H1 (cell line): ENCODE measurements at regions not wholly inside any gene's neighbourhood (a gene's known extent, or its start where the extent isn't known, plus 50 kb on each side); places are given as distances from the start of the nearest gene placed in this dataset.

Source experiments
- CTCF ChIA-PET: fragments of 300-600 bp; sonication (Branson Sonifier 250); formaldehyde crosslinking; loops from one replicate; lab custom pipeline; 2021; ENCODE audit not compliant: partially characterized antibody; lab: Charles Lee
- POLR2A ChIA-PET: fragments of 300-600 bp; sonication (Branson Sonifier 250); formaldehyde crosslinking; loops from one replicate; lab custom pipeline; 2021; ENCODE audit warnings: inconsistent platforms; ENCODE audit not compliant: partially characterized antibody; lab: Charles Lee
- DNase-seq, 2 experiments: peaks; one replicate each; pipeline versions ENCODE4 v3.0.0 to v3.0.0-alpha.2; 2010 to 2022; ENCODE audit warnings: low spot score in 2 of 2, low read depth in 1 of 2, mixed read lengths in 1 of 2
- FAIRE-seq: peaks from 2 replicates; lab custom pipeline; 2011; peaks lifted over from hg19 to GRCh38; lab: Jason Lieb, UNC
- H2AFZ ChIP-seq: 2 replicates; pipeline ENCODE4 v1.8.1; 2012; ENCODE audit warnings: low read length, inconsistent platforms
- H2AK5ac ChIP-seq: 2 replicates; pipeline ENCODE4 v1.6.1; 2013; ENCODE audit warnings: low read depth, low read length
- H2BK120ac ChIP-seq: replicated peaks from 2 replicates; pipeline ENCODE3; 2013; ENCODE audit warnings: low read depth, low read length, inconsistent platforms
- H2BK12ac ChIP-seq: 2 replicates; pipeline ENCODE4 v1.6.1; 2013; ENCODE audit warnings: low read depth, low read length
- H2BK15ac ChIP-seq: 2 replicates; pipeline ENCODE4 v1.6.1; 2013; ENCODE audit warnings: low read length
- H2BK20ac ChIP-seq: 2 replicates; pipeline ENCODE4 v1.6.1; 2013; ENCODE audit warnings: low read length
- H2BK5ac ChIP-seq: 2 replicates; pipeline ENCODE4 v1.6.1; 2013; ENCODE audit warnings: low read depth, low read length
- H3K14ac ChIP-seq: 2 replicates; pipeline ENCODE4 v1.6.1; 2013; ENCODE audit warnings: inconsistent platforms; ENCODE audit not compliant: insufficient read length
- H3K18ac ChIP-seq: 2 replicates; pipeline ENCODE4 v1.6.1; 2013; ENCODE audit warnings: low read length; ENCODE audit errors: extremely low read depth
- H3K23ac ChIP-seq: 2 replicates; pipeline ENCODE4 v1.6.1; 2013; ENCODE audit warnings: inconsistent platforms; ENCODE audit not compliant: insufficient read length
- H3K23me2 ChIP-seq: 2 replicates; pipeline ENCODE4 v1.6.1; 2013; ENCODE audit warnings: low read depth, low read length
- H3K27ac ChIP-seq: 2 replicates; pipeline ENCODE4 v1.6.1; 2011; ENCODE audit warnings: low read depth, low read length, inconsistent platforms
- H3K27me3 ChIP-seq, 4 experiments: replicated peaks in 1 of 4; 1 replicate in 1 of 4; 2 replicates in 3 of 4; pipeline versions ENCODE4 v1.6.1 to v1.8.1; 2011 to 2013; ENCODE audit warnings: low read length in 3 of 4, mild to moderate bottlenecking in 3 of 4, inconsistent platforms in 2 of 4, mixed read lengths in 2 of 4, moderate library complexity in 1 of 4; ENCODE audit not compliant: control insufficient read depth in 3 of 4, insufficient read depth in 3 of 4; ENCODE audit errors: extremely low read depth in 1 of 4
- H3K36me3 ChIP-seq, 4 experiments: 2 replicates each; pipeline versions ENCODE4 v1.6.1 to v1.8.1; 2011 to 2013; ENCODE audit warnings: mild to moderate bottlenecking in 4 of 4, low read length in 3 of 4, moderate library complexity in 2 of 4, control low read depth in 1 of 4, inconsistent platforms in 1 of 4; ENCODE audit not compliant: insufficient read depth in 4 of 4, control insufficient read depth in 2 of 4
- H3K4ac ChIP-seq: replicated peaks from 2 replicates; pipeline ENCODE3; 2013; ENCODE audit warnings: low read length, low read depth, mixed read lengths, inconsistent platforms; ENCODE audit not compliant: insufficient read length
- H3K4me1 ChIP-seq, 4 experiments: replicated peaks in 1 of 4; 1 replicate in 1 of 4; 2 replicates in 3 of 4; pipeline versions ENCODE4 v1.6.1 to v1.8.1; 2011 to 2013; ENCODE audit warnings: low read length in 3 of 4, inconsistent platforms in 2 of 4, mixed read lengths in 1 of 4; ENCODE audit not compliant: insufficient read depth in 4 of 4, control insufficient read depth in 3 of 4
- H3K4me2 ChIP-seq, 2 experiments: 2 replicates each; pipeline versions ENCODE4 v1.6.1 to v1.8.1; 2011 to 2013; ENCODE audit warnings: low read depth in 2 of 2, low read length in 2 of 2, control low read depth in 1 of 2, inconsistent platforms in 1 of 2, mild to moderate bottlenecking in 1 of 2; ENCODE audit not compliant: insufficient read depth in 1 of 2
- H3K4me3 ChIP-seq, 4 experiments: fragments of 200-600, 300-600 bp in 1 of 4; sonication (generic), shearing (Covaris generic), sonication (Bioruptor Twin) in 1 of 4; 2 replicates each; pipeline versions ENCODE4 v1.5.1 to v1.8.1; 2011 to 2016; ENCODE audit warnings: low read length in 4 of 4, low read depth in 3 of 4, control low read depth in 2 of 4, inconsistent platforms in 2 of 4, mild to moderate bottlenecking in 2 of 4, mixed read lengths in 1 of 4, moderate library complexity in 1 of 4; ENCODE audit not compliant: insufficient read depth in 2 of 4; ENCODE audit errors: extremely low read depth in 1 of 4
- H3K56ac ChIP-seq: replicated peaks from 2 replicates; pipeline ENCODE3; 2013; ENCODE audit warnings: low read depth, mild to moderate bottlenecking, mixed read lengths, low read length, inconsistent platforms; ENCODE audit not compliant: insufficient read length
- H3K79me1 ChIP-seq: 2 replicates; pipeline ENCODE4 v1.6.1; 2013; ENCODE audit warnings: low read depth, low read length, control low read depth
- H3K79me2 ChIP-seq, 2 experiments: 2 replicates each; pipeline versions ENCODE4 v1.6.1 to v1.8.1; 2012 to 2013; ENCODE audit warnings: low read length in 2 of 2, mild to moderate bottlenecking in 2 of 2, inconsistent platforms in 1 of 2; ENCODE audit not compliant: insufficient read depth in 2 of 2, control insufficient read depth in 1 of 2
- H3K9ac ChIP-seq, 4 experiments: replicated peaks in 1 of 4; 1 replicate in 1 of 4; 2 replicates in 3 of 4; pipeline versions ENCODE4 v1.6.1 to v1.8.1; 2011 to 2013; ENCODE audit warnings: low read depth in 3 of 4, low read length in 3 of 4, control low read depth in 2 of 4, mild to moderate bottlenecking in 2 of 4, moderate library complexity in 2 of 4, inconsistent platforms in 1 of 4; ENCODE audit errors: extremely low read depth in 1 of 4
- H3K9me3 ChIP-seq, 2 experiments: 2 replicates each; pipeline versions ENCODE4 v1.6.1 to v1.8.1; 2012 to 2013; ENCODE audit warnings: mild to moderate bottlenecking in 2 of 2, moderate library complexity in 2 of 2, control low read depth in 1 of 2, inconsistent platforms in 1 of 2, low read depth in 1 of 2, low read length in 1 of 2, mixed read lengths in 1 of 2; ENCODE audit not compliant: insufficient read depth in 2 of 2
- H4K20me1 ChIP-seq, 2 experiments: replicated peaks in 1 of 2; 2 replicates each; pipeline versions ENCODE3 to v1.8.1; 2011 to 2013; ENCODE audit warnings: inconsistent platforms in 2 of 2, low read length in 2 of 2, mild to moderate bottlenecking in 1 of 2; ENCODE audit not compliant: insufficient read depth in 2 of 2, control insufficient read depth in 1 of 2
- H4K5ac ChIP-seq: 2 replicates; pipeline ENCODE4 v1.6.1; 2013; ENCODE audit warnings: low read length, low read depth, mixed read lengths, inconsistent platforms; ENCODE audit not compliant: insufficient read length
- H4K8ac ChIP-seq: 2 replicates; pipeline ENCODE4 v1.8.0; 2013; ENCODE audit warnings: mild to moderate bottlenecking, moderate library complexity, low read length, inconsistent platforms; ENCODE audit not compliant: insufficient read depth; ENCODE audit errors: extremely low read depth
- H4K91ac ChIP-seq: replicated peaks from 2 replicates; pipeline ENCODE3; 2013; ENCODE audit warnings: low read length, mixed read lengths, inconsistent platforms; ENCODE audit not compliant: insufficient read length
- MAX ChIP-seq: IDR thresholded peaks from 2 replicates; pipeline ENCODE4 v1.6.1; 2012; ENCODE audit warnings: inconsistent platforms
- SIX5 ChIP-seq: IDR thresholded peaks from 2 replicates; pipeline ENCODE4 v1.6.1; 2011; ENCODE audit warnings: mild to moderate bottlenecking, low read depth, low read length
- WGBS, 2 experiments: shearing (Covaris generic) in 1 of 2; methylation state at CpG; one replicate each; pipeline versions ENCODE4 v1.1.6 to v1.1.7; 2013 to 2015; ENCODE audit warnings: low lambda C conversion rate in 2 of 2, mixed read lengths in 2 of 2, inconsistent platforms in 1 of 2, low coverage in 1 of 2, missing lambda C conversion rate in 1 of 2; ENCODE audit not compliant: insufficient replicate concordance in 2 of 2, insufficient coverage in 1 of 2, insufficient read length in 1 of 2; ENCODE audit errors: extremely low coverage in 1 of 2, missing lambda C conversion rate in 1 of 2; 5-methylcytosine and 5-hydroxymethylcytosine counted together

- 0 out of 7 replicates have a peak, but pooled peaks cover 0 to 2% (median 0%) of the 10 kb centered on the region in 4 experiments for H3K4me1 ChIP-seq
- H3K79me1 ChIP-seq = no peaks in the 10 kb centered on the region
- H2AFZ ChIP-seq = no peak overlapping the region
- H4K20me1 ChIP-seq = peaks cover 0 to 1% of the 10 kb centered on the region in 2 experiments
- H3K36me3 ChIP-seq = no peaks in the 10 kb centered on the region
- H2BK12ac ChIP-seq = no peak overlapping the region
- no peak overlapping the region for H2AK5ac ChIP-seq
- H4K8ac ChIP-seq = no peak overlapping the region
- H3K27me3 ChIP-seq = no peaks in the 10 kb centered on the region
- H3K4me2 ChIP-seq = no peak overlapping the region
- H3K9me3 ChIP-seq = no peaks in the 10 kb centered on the region
- H3K9ac ChIP-seq = no peak overlapping the region
- POLR2A ChIA-PET = no interaction called here
- no peak overlapping the region for H3K18ac ChIP-seq
- no peak for DNase-seq
- H3K27ac ChIP-seq = no peak overlapping the region
- TF ChIP-seq SIX5 (no peak), MAX (0 out of 2 replicates have a peak, but pooled peaks have one; percentile 13)
- no peak overlapping the region for H3K4ac ChIP-seq
- WGBS, 2 experiments = 72% methylated on average over 3 of the region's 3 CpGs; no CpG with 5 or more reads in 1 of the 2 experiments
- no peak overlapping the region for H2BK15ac ChIP-seq
- H3K23me2 ChIP-seq = no peaks in the 10 kb centered on the region
- no peaks in the 10 kb centered on the region; a peak in 1 of 4 replicates for H3K79me2 ChIP-seq
- no peak overlapping the region for H3K14ac ChIP-seq
- H3K23ac ChIP-seq = no peak overlapping the region
- no peak overlapping the region for H3K4me3 ChIP-seq
- H2BK5ac ChIP-seq = no peak overlapping the region
- CTCF ChIA-PET = interaction anchor here (1.1 to 2.1 kb wide), 2 partner anchors 12 to 15 kb away, joined by 3 to 15 read pairs; no protein-coding TSS in a partner anchor
- H4K5ac ChIP-seq = no peak overlapping the region
- no peak overlapping the region for H3K56ac ChIP-seq
- H2BK20ac ChIP-seq = no peak overlapping the region
- no peak for FAIRE-seq
- H4K91ac ChIP-seq = no peak overlapping the region
- no peak overlapping the region for H2BK120ac ChIP-seq
These were observed 73.3 kb upstream of the ZNF30 start for GRCh38 chr19:34853369-34853768.
